ENCODE measurements at regions not wholly inside any gene's neighbourhood (a gene's known extent, or its start where the extent isn't known, plus 50 kb on each side); places are given as distances from the start of the nearest gene placed in this dataset.

- Histone ChIP-seq H3K27me3 (no peaks in the 10 kb centered on the region), H3K9me3 (no peaks in the 10 kb centered on the region), H3K4me1 (no peaks in the 10 kb centered on the region), H3K36me3 (no peaks in the 10 kb centered on the region), H3K4me3 (no peak overlapping the region), H3K27ac (no peak overlapping the region)
- TF ChIP-seq CTCF (IDR thresholded peaks at IDR 0.05) = no peak
- WGBS, 2 donors = 58 to 68% methylated on average over 5 of the region's 5 CpGs
- FAIRE-seq = no peak
- intact Hi-C loops (cut with DNase I) = no loop called here
- no peak for DNase-seq
- ATAC-seq = no peak
Measured at GRCh38 chr5:2877522-2877921, 126.0 kb upstream of the IRX2 start.

- no peak for ATAC-seq
- no peak for DNase-seq
- 62 to 65% methylated on average over 6 of the region's 6 CpGs for WGBS, 2 donors
- H3K36me3 ChIP-seq = no peaks in the 10 kb centered on the region
- H3K27me3 ChIP-seq = no peaks in the 10 kb centered on the region
- no peak overlapping the region for H3K4me3 ChIP-seq
- H3K9me3 ChIP-seq = no peaks in the 10 kb centered on the region
- no peak for FAIRE-seq
- TF ChIP-seq CTCF (IDR thresholded peaks at IDR 0.05) = no peak
- intact Hi-C loops (cut with DNase I) = no loop called here
- H3K4me1 ChIP-seq = no peaks in the 10 kb centered on the region
- H3K27ac ChIP-seq = no peak overlapping the region
Measured at GRCh38 chr5:2876183-2876582, 124.7 kb upstream of the IRX2 start.

- DNase-seq (no peak), ATAC-seq (no peak)
Measured at GRCh38 chr5:2874099-2874498, 122.6 kb upstream of the IRX2 start.

GRCh38 chr5:2872676-2873075 lies 121.2 kb upstream of the IRX2 start:
- Histone ChIP-seq H3K36me3 (no peaks in the 10 kb centered on the region), H3K9me3 (no peaks in the 10 kb centered on the region), H3K27me3 (no peaks in the 10 kb centered on the region), H3K27ac (no peak overlapping the region), H3K4me1 (no peaks in the 10 kb centered on the region), H3K4me3 (no peak overlapping the region)
- DNase-seq (no peak), FAIRE-seq (no peak), ATAC-seq (no peak)
- intact Hi-C loops (cut with DNase I) = no loop called here
- TF ChIP-seq CTCF (IDR thresholded peaks at IDR 0.05) = no peak
- 77 to 93% methylated on average over 8 of the region's 8 CpGs for WGBS, 2 donors

More at GRCh38 chr5:2874099-2874498, 122.6 kb upstream of the IRX2 start:
- WGBS, 2 donors = 38 to 61% methylated on average over 6 of the region's 6 CpGs
- H3K4me3 ChIP-seq = no peak overlapping the region
- FAIRE-seq = no peak
- no peaks in the 10 kb centered on the region for H3K27me3 ChIP-seq
- intact Hi-C loops (cut with DNase I) = no loop called here
- no peaks in the 10 kb centered on the region for H3K9me3 ChIP-seq
- no peak overlapping the region for H3K27ac ChIP-seq
- no peaks in the 10 kb centered on the region for H3K4me1 ChIP-seq
- TF ChIP-seq CTCF (IDR thresholded peaks at IDR 0.05) = no peak
- H3K36me3 ChIP-seq = no peaks in the 10 kb centered on the region

GRCh38 chr5:2871282-2871681 lies 119.8 kb upstream of the IRX2 start:
- ATAC-seq = no peak
- FAIRE-seq = no peak
- no peak overlapping the region for H3K4me3 ChIP-seq

More at GRCh38 chr5:2871282-2871681, 119.8 kb upstream of the IRX2 start:
- intact Hi-C loops (cut with DNase I) = no loop called here
- no peaks in the 10 kb centered on the region for H3K27me3 ChIP-seq
- no peaks in the 10 kb centered on the region for H3K4me1 ChIP-seq
- no peak for TF ChIP-seq CTCF (IDR thresholded peaks at IDR 0.05)
- no peaks in the 10 kb centered on the region for H3K36me3 ChIP-seq
- no peaks in the 10 kb centered on the region for H3K9me3 ChIP-seq
- WGBS, 2 donors = 51 to 57% methylated on average over 2 of the region's 2 CpGs
- no peak for DNase-seq
- H3K27ac ChIP-seq = no peak overlapping the region

Data from pancreas (tissue), 10 donors.